WTC11 (cell line): ENCODE measurements at regions not wholly inside any gene's neighbourhood (a gene's known extent, or its start where the extent isn't known, plus 50 kb on each side); places are given as distances from the start of the nearest gene placed in this dataset.
"Not testable (repeated sequence)": the region's sequence is repeated elsewhere in the genome, so short reads cannot be mapped to it uniquely, and the experiment has no call there.

Experiments
- ATAC-seq: fragments of 200-7000 bp; cut with Tn5 transposase; 2 replicates; pipeline ENCODE4 v1.10.0; 2021; ENCODE audit warnings: mild to moderate bottlenecking, moderate library complexity
- CTCF ChIA-PET: fragments of 300-600 bp; sonication (Branson Sonifier 250); formaldehyde crosslinking; loops from one replicate; lab custom pipeline; 2021; ENCODE audit warnings: antibody characterized with exemption; lab: Charles Lee
- POLR2A ChIA-PET: fragments of 350-600 bp; sonication (Branson Sonifier 250); formaldehyde crosslinking; loops from one replicate; lab custom pipeline; 2021; ENCODE audit warnings: antibody characterized with exemption; lab: Charles Lee
- DNase-seq: peaks from one replicate; pipeline ENCODE4 v3.0.0; 2021; ENCODE audit warnings: low spot score
- H3K27ac Mint-ChIP-seq: 2 replicates; pipeline ENCODE4 v1.8.0; 2021; ENCODE audit warnings: mixed read lengths
- H3K27me3 Mint-ChIP-seq: 2 replicates; pipeline ENCODE4 v1.8.0; 2021; ENCODE audit warnings: low read depth, mild to moderate bottlenecking, moderate library complexity, mixed read lengths
- H3K36me3 Mint-ChIP-seq: 2 replicates; pipeline ENCODE4 v1.8.0; 2021; ENCODE audit warnings: mixed read lengths
- H3K4me1 Mint-ChIP-seq: 2 replicates; pipeline ENCODE4 v1.8.0; 2022; ENCODE audit warnings: mixed read lengths
- H3K4me3 Mint-ChIP-seq: 2 replicates; pipeline ENCODE4 v1.8.0; 2021; ENCODE audit warnings: mild to moderate bottlenecking, moderate library complexity, mixed read lengths
- H3K9me3 Mint-ChIP-seq: 2 replicates; pipeline ENCODE4 v1.8.0; 2021; ENCODE audit warnings: mixed read lengths

GRCh38 chrX:14984425-14984824 is 111.2 kb downstream of the MOSPD2 start:
- POLR2A ChIA-PET, ATAC-seq, DNase-seq, H3K9me3 Mint-ChIP-seq, H3K4me3 Mint-ChIP-seq, CTCF ChIA-PET, H3K27ac Mint-ChIP-seq, H3K4me1 Mint-ChIP-seq, H3K36me3 Mint-ChIP-seq, H3K27me3 Mint-ChIP-seq: not testable (repeated sequence)
